ENCODE measurements at regions not wholly inside any gene's neighbourhood (a gene's known extent, or its start where the extent isn't known, plus 50 kb on each side); places are given as distances from the start of the nearest gene placed in this dataset.

- TF ChIP-seq CTCF (IDR thresholded peaks at IDR 0.05) (no peak), POLR2A (IDR thresholded peaks at IDR 0.05) (no peak)
Measured at GRCh38 chr2:240214790-240215675, 74.6 kb upstream of the OTOS start.
